ENCODE measurements at regions not wholly inside any gene's neighbourhood (a gene's known extent, or its start where the extent isn't known, plus 50 kb on each side); places are given as distances from the start of the nearest gene placed in this dataset.

DNA sequence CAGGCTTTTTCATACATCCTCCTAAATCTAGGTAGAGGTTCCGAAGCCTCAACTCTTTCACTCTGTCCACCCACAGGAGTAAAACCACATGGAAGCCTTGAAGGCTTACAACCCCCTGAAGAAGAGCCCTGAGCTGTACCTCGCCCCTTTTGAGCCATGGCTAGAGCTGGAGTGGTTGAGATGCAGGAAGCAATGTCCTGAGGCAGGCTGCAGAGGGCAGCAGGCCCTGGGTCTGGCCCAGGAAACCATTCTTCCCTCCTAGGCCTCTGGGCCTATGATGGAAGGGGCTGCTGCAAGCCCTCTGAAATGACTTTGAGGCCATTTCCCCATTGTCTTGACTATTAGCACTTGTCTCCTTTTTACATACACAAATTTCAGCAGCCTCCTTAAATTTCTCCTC, 1503.0 kb downstream of the KCNT2 start:
- TF ChIP-seq, protein P1, sequence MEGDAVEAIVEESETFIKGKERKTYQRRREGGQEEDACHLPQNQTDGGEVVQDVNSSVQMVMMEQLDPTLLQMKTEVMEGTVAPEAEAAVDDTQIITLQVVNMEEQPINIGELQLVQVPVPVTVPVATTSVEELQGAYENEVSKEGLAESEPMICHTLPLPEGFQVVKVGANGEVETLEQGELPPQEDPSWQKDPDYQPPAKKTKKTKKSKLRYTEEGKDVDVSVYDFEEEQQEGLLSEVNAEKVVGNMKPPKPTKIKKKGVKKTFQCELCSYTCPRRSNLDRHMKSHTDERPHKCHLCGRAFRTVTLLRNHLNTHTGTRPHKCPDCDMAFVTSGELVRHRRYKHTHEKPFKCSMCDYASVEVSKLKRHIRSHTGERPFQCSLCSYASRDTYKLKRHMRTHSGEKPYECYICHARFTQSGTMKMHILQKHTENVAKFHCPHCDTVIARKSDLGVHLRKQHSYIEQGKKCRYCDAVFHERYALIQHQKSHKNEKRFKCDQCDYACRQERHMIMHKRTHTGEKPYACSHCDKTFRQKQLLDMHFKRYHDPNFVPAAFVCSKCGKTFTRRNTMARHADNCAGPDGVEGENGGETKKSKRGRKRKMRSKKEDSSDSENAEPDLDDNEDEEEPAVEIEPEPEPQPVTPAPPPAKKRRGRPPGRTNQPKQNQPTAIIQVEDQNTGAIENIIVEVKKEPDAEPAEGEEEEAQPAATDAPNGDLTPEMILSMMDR (IDR thresholded peaks at IDR 0.05; ENCODE audit: poor library complexity): no peak
- TF ChIP-seq EZH2phosphoT487 (IDR thresholded peaks at IDR 0.05; ENCODE audit: low read depth, severe bottlenecking, unreplicated experiment): no peak
